KOPT-K1 (cell line): ENCODE measurements at regions not wholly inside any gene's neighbourhood (a gene's known extent, or its start where the extent isn't known, plus 50 kb on each side); places are given as distances from the start of the nearest gene placed in this dataset.

ENCODE experiments used
- H3K27ac ChIP-seq: fragments of 200-600 bp; sonication (generic); 2 replicates; pipeline ENCODE4 v1.5.1; 2016; ENCODE audit warnings: antibody characterized with exemption, mild to moderate bottlenecking, low read depth, low read length; ENCODE audit not compliant: poor library complexity, severe bottlenecking
- H3K36me3 ChIP-seq: fragments of 200-600 bp; sonication (generic); 2 replicates; pipeline ENCODE4 v1.5.1; 2017; ENCODE audit warnings: antibody characterized with exemption, mild to moderate bottlenecking, low read length, moderate library complexity; ENCODE audit not compliant: insufficient read depth
- H3K9me3 ChIP-seq: fragments of 200-600 bp; sonication (generic); 2 replicates; pipeline ENCODE4 v1.5.1; 2017; ENCODE audit warnings: antibody characterized with exemption, low read length, mild to moderate bottlenecking; ENCODE audit not compliant: insufficient read depth, poor library complexity, severe bottlenecking

GRCh38 chr18:40469316-40469715 is 1485.7 kb upstream of the PIK3C3 start:
- Histone ChIP-seq H3K36me3 (no peaks in the 10 kb centered on the region), H3K27ac (no peak overlapping the region), H3K9me3 (no peaks in the 10 kb centered on the region)

DNA sequence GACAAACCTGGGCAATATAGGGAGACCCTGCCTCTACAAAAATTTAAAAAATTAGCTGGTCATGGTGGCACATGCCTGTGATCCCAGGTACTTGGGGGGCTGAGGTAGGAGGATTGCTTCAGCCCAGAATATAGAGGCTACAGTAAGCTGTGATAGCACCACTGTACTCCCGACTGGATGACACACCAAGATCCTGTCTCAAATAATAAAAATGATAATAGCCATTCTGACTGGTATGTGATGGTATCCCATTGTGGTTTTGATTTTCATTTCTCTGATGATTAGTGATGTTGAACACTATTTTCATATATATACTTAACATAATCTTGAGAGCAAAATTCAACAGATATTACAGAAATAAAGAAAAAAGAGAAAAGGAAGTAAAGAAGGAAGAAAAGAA is 1491.0 kb upstream of the PIK3C3 start:
- H3K27ac ChIP-seq: no peak overlapping the region
- H3K9me3 ChIP-seq: no peaks in the 10 kb centered on the region
- no peaks in the 10 kb centered on the region for H3K36me3 ChIP-seq

DNA sequence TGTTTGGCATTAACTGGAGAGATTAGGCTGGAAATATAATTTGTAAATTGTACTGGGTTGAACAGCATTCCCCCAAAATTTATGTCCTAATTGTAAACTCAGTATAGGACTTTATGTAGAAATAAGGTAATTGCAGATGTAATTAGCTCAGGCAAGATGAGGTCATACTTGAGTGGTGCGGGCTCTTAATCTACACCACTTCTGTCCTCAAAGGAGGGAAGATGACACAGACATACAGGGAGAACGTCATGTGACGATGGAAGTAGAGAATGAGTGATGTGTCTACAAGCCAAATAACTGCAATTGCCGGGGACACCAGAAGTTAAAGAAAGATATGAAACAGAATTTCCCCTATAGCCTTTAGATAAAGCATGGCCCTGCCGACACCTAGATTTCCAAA is 1501.1 kb upstream of the PIK3C3 start:
- no peaks in the 10 kb centered on the region for H3K36me3 ChIP-seq
- no peak overlapping the region for H3K27ac ChIP-seq
- H3K9me3 ChIP-seq: no peaks in the 10 kb centered on the region

DNA sequence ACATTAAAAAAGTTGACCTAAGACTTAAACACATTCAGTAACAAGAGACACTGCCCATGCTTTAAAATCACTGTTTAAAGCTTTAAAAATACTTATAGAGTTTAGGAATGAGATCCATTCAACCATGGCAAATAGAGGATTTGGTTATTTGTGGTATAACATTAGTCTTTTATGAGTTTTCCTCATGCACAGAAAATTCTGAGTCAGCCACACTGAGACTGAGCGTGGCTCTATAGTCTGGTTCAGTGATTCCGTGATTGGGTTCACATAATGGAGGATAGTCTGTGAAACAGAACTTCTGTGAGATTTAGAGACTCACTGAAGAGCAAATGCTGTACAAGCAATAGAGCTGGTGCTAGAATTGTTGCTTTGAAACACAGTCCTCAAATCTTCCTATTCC is 1502.4 kb upstream of the PIK3C3 start:
- H3K36me3 ChIP-seq: no peaks in the 10 kb centered on the region
- H3K27ac ChIP-seq: no peak overlapping the region
- no peaks in the 10 kb centered on the region for H3K9me3 ChIP-seq

GRCh38 chr18:40450751-40451150 is 1504.3 kb upstream of the PIK3C3 start:
- Histone ChIP-seq H3K27ac (no peak overlapping the region), H3K9me3 (no peaks in the 10 kb centered on the region)

GRCh38 chr18:40447820-40448219 is 1507.2 kb upstream of the PIK3C3 start:
- Histone ChIP-seq H3K36me3 (no peaks in the 10 kb centered on the region), H3K9me3 (no peaks in the 10 kb centered on the region), H3K27ac (no peak overlapping the region)

More at GRCh38 chr18:40450751-40451150, 1504.3 kb upstream of the PIK3C3 start:
- H3K36me3 ChIP-seq: no peaks in the 10 kb centered on the region

GRCh38 chr18:40440088-40440487 is 1514.9 kb upstream of the PIK3C3 start:
- no peak overlapping the region for H3K27ac ChIP-seq
- H3K9me3 ChIP-seq: no peaks in the 10 kb centered on the region
- no peaks in the 10 kb centered on the region for H3K36me3 ChIP-seq

DNA sequence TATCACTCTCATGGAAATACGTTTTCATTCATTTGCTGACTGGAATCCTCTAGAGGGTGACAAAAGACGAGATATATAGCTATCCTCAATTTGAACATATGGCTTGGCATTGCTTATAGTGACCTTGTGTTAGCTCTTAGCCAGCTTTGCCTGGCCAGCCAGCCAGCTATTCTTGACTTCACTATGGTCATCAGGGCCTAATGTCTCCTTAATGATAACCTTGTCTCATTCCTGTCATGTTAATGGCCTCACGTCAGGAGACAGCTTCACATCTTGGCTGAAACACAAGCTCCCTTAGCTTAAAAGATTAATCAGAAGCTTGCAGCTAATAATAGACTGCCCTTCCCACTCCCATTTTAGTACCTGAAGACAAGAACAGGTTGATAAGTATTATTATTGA is 1517.5 kb upstream of the PIK3C3 start:
- no peaks in the 10 kb centered on the region for H3K9me3 ChIP-seq
- no peaks in the 10 kb centered on the region for H3K36me3 ChIP-seq
- H3K27ac ChIP-seq: no peak overlapping the region

DNA sequence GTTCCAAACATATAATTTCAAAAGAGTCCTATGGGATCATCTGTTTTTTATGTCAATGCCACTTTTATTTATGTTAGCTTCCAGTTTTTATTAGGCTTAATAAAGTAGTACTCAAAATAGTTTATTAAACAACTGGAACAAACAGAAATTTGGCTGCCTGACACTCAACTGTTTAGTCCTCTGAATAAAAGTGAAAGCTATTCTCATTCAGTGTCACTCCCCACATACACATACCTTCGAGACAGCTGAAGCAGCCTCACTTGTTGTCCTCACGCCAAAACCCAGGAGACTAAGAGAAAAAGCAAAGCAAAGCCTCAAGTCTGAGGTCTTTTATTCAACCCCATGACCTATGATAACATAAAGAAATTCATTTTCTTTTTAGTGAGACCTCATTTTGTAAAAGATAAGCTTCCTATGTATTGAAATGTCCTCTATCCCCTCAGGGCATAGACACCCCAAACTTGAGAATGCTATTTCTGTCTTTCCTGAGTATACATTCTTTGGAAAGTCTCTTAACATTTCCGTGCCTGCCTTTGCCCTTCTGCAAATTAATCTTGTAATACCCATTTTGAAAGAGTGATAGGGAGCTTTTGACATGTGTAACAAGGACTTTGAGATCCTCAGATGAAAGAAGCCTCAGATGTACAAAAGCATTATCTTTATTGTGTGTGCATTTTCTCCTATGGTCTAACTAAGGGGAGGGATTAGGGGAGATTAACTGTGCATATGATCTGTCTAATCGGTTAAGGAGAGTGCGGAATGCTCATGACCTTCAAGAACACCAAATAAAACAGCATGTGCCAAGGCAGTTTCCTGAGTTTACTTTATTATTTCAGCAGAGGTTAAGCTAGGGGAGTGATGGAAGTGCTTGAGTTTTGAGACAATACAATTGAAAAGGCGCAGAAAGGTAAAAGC is 1523.7 kb upstream of the PIK3C3 start:
- Histone ChIP-seq H3K36me3 (no peaks in the 10 kb centered on the region), H3K27ac (no peak overlapping the region), H3K9me3 (no peaks in the 10 kb centered on the region)

GRCh38 chr18:40423291-40423690 is 1531.7 kb upstream of the PIK3C3 start:
- no peaks in the 10 kb centered on the region for H3K36me3 ChIP-seq
- no peak overlapping the region for H3K27ac ChIP-seq
- no peaks in the 10 kb centered on the region for H3K9me3 ChIP-seq

GRCh38 chr18:40420675-40421074 is 1534.4 kb upstream of the PIK3C3 start:
- no peaks in the 10 kb centered on the region for H3K36me3 ChIP-seq
- no peaks in the 10 kb centered on the region for H3K9me3 ChIP-seq
- no peak overlapping the region for H3K27ac ChIP-seq

- H3K36me3 ChIP-seq: no peaks in the 10 kb centered on the region
- no peaks in the 10 kb centered on the region for H3K9me3 ChIP-seq
- H3K27ac ChIP-seq: no peak overlapping the region
These were observed 1537.5 kb upstream of the PIK3C3 start for GRCh38 chr18:40417501-40417900.

DNA sequence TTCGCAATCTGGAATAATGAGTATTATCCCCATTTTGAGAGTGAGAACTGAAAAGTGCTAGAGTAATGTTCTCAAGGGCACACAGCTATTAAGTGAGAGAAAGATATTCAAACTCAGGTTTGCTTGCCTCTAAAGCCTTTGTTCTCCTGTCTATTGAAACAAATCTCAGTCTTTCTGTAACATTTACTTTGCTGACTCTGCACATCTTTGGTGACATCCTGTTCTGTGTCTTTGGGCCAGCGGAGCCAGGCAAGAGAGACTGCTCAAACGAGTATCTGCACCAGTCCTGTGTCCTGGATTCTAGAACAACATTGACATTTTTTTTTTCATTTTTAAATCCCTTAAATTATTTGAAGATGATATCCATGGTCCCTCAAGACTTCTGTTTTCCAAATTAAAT is 1539.2 kb upstream of the PIK3C3 start:
- H3K27ac ChIP-seq: no peak overlapping the region
- no peaks in the 10 kb centered on the region for H3K36me3 ChIP-seq
- no peaks in the 10 kb centered on the region for H3K9me3 ChIP-seq

GRCh38 chr18:40415176-40415791 is 1539.8 kb upstream of the PIK3C3 start:
- Histone ChIP-seq H3K27ac (no peak overlapping the region), H3K9me3 (no peaks in the 10 kb centered on the region), H3K36me3 (no peaks in the 10 kb centered on the region)

- Histone ChIP-seq H3K36me3 (no peaks in the 10 kb centered on the region), H3K9me3 (no peaks in the 10 kb centered on the region), H3K27ac (no peak overlapping the region)
These were observed 1540.8 kb upstream of the PIK3C3 start for GRCh38 chr18:40414155-40414754.
